ENCODE measurements at regions not wholly inside any gene's neighbourhood (a gene's known extent, or its start where the extent isn't known, plus 50 kb on each side); places are given as distances from the start of the nearest gene placed in this dataset.

DNA sequence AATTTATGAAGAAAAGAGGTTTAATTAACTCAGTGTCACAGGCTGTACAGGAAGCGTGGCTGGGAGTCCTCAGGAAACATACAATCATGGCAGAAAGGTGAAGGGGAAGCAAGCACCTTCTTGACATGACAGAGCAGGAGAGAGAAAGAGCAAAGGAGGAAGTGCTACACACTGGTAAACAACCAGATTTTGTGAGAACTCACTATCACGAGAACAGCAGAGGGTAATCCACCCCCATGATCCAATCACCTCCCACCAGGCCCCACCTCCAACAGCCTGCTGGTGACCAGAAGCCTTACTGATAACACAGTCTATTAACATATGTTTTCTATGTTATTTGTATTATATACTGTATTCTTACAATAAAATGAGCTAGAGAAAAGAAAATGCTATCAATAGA, 254.8 kb downstream of the PCDH10 start:
- DNase-seq: no peak
- H3K27ac ChIP-seq: no peak overlapping the region
- no peaks in the 10 kb centered on the region for H3K36me3 ChIP-seq
- 18 to 44% methylated on average over 2 of the region's 2 CpGs for WGBS, 2 donors
- no peak overlapping the region for H3K4me3 ChIP-seq
- no peaks in the 10 kb centered on the region for H3K4me1 ChIP-seq
- no peaks in the 10 kb centered on the region for H3K27me3 ChIP-seq
- TF ChIP-seq, protein P1, sequence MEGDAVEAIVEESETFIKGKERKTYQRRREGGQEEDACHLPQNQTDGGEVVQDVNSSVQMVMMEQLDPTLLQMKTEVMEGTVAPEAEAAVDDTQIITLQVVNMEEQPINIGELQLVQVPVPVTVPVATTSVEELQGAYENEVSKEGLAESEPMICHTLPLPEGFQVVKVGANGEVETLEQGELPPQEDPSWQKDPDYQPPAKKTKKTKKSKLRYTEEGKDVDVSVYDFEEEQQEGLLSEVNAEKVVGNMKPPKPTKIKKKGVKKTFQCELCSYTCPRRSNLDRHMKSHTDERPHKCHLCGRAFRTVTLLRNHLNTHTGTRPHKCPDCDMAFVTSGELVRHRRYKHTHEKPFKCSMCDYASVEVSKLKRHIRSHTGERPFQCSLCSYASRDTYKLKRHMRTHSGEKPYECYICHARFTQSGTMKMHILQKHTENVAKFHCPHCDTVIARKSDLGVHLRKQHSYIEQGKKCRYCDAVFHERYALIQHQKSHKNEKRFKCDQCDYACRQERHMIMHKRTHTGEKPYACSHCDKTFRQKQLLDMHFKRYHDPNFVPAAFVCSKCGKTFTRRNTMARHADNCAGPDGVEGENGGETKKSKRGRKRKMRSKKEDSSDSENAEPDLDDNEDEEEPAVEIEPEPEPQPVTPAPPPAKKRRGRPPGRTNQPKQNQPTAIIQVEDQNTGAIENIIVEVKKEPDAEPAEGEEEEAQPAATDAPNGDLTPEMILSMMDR (IDR thresholded peaks at IDR 0.05): no peak
- TF ChIP-seq EP300 (IDR thresholded peaks at IDR 0.05) (no peak), POLR2AphosphoS5 (IDR thresholded peaks at IDR 0.05) (no peak), POLR2A (IDR thresholded peaks at IDR 0.05) (no peak)
- no peaks in the 10 kb centered on the region for H3K9me3 ChIP-seq
- intact Hi-C loops (cut with DNase I): no loop called here

DNA sequence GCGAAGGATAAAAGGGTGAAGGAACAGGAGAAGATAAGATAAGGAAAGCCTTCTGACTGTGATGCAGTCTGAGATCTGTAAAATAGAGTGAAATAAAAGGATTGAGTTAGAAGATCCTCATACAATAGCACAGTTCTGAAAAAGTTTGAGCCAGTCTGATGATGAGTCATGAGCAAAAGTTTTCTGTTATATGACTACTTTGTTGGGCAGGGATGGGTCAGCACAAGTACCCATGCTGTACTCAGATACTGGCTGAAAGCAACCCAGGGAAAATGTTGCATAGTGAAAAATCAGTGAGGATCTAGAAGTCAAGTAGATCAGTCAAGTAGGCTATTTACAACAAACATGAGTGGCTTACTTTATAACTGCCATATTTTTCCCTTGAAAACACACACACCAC, 253.5 kb downstream of the PCDH10 start:
- H3K9me3 ChIP-seq: no peaks in the 10 kb centered on the region
- H3K4me1 ChIP-seq: no peaks in the 10 kb centered on the region
- TF ChIP-seq, protein P1 (IDR thresholded peaks at IDR 0.05): no peak
- TF ChIP-seq POLR2A (IDR thresholded peaks at IDR 0.05) (no peak), POLR2AphosphoS5 (IDR thresholded peaks at IDR 0.05) (no peak), EP300 (IDR thresholded peaks at IDR 0.05) (no peak)
- no peak overlapping the region for H3K4me3 ChIP-seq
- no peak for DNase-seq
- WGBS, 2 donors: 82 to 95% methylated on average over 1 of the region's 1 CpG
- H3K27me3 ChIP-seq: no peaks in the 10 kb centered on the region
- intact Hi-C loops (cut with DNase I): no loop called here
- H3K27ac ChIP-seq: no peak overlapping the region
- no peaks in the 10 kb centered on the region for H3K36me3 ChIP-seq

DNA sequence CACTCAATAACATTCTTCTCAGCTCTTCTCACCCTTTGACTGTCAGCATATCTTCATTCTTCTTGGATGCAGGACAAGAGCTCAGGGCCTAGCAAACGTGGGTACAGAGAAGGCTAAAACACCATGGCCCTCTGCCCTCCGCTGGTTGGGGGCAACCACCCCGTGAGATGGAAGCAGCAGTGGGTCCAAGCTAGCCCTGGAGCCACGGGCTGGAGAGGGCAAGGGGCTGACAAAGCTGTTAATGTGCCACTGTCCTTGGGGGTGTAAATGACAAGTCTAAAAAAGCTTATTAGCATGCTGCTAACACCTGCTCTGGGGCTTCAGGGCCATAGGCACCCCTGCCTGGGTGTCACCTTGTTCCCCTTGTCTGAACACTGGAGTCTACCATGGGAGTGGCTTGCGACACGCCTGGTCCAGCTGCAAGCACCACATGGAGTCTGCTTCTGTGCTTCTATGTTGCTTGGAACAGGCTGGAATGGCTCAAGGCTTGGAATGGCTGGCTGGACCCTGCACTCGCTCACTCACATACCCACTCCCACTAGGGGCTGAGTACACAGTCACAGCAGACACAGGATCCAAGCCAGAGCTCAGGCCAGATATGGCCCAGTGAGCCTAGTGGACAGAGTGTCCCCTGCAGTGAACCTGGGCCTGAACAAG, 246.0 kb downstream of the PCDH10 start:
- Histone ChIP-seq H3K36me3 (no peaks in the 10 kb centered on the region), H3K27ac (no peak overlapping the region), H3K4me1 (no peaks in the 10 kb centered on the region), H3K4me3 (no peak overlapping the region), H3K27me3 (no peaks in the 10 kb centered on the region), H3K9me3 (no peaks in the 10 kb centered on the region)
- no peak for DNase-seq
- WGBS, 2 donors: 70 to 85% methylated on average over 7 of the region's 7 CpGs
- intact Hi-C loops (cut with DNase I): no loop called here
- TF ChIP-seq, protein P1 (IDR thresholded peaks at IDR 0.05): no peak

- intact Hi-C loops (cut with DNase I): no loop called here
- H3K36me3 ChIP-seq: no peaks in the 10 kb centered on the region
- 82 to 89% methylated on average over 4 of the region's 4 CpGs for WGBS, 2 donors
- no peaks in the 10 kb centered on the region for H3K9me3 ChIP-seq
- TF ChIP-seq POLR2AphosphoS5 (IDR thresholded peaks at IDR 0.05): no peak
- TF ChIP-seq EP300 (IDR thresholded peaks at IDR 0.05): no peak
- TF ChIP-seq, protein P1 (IDR thresholded peaks at IDR 0.05): no peak
- H3K4me1 ChIP-seq: no peaks in the 10 kb centered on the region
- H3K27me3 ChIP-seq: no peaks in the 10 kb centered on the region
- H3K4me3 ChIP-seq: no peak overlapping the region
- no peak overlapping the region for H3K27ac ChIP-seq
- peak; percentile 56 for DNase-seq
Observed at GRCh38 chr4:133390198-133390855, 241.2 kb downstream of the PCDH10 start.

GRCh38 chr4:133389029-133389428, 239.9 kb downstream of the PCDH10 start:
- Histone ChIP-seq H3K4me3 (no peak overlapping the region), H3K36me3 (no peaks in the 10 kb centered on the region), H3K4me1 (no peaks in the 10 kb centered on the region), H3K9me3 (no peaks in the 10 kb centered on the region), H3K27me3 (no peaks in the 10 kb centered on the region), H3K27ac (no peak overlapping the region)
- intact Hi-C loops (cut with DNase I): no loop called here
- WGBS, 2 donors: 87% methylated on average over 3 of the region's 3 CpGs
- DNase-seq: no peak
- TF ChIP-seq POLR2AphosphoS5 (IDR thresholded peaks at IDR 0.05) (no peak), EP300 (IDR thresholded peaks at IDR 0.05) (no peak), POLR2A (IDR thresholded peaks at IDR 0.05) (no peak)
- TF ChIP-seq, protein P1 (IDR thresholded peaks at IDR 0.05): no peak

Measured in sigmoid colon (tissue), 6 donors.